ENCODE measurements at regions not wholly inside any gene's neighbourhood (a gene's known extent, or its start where the extent isn't known, plus 50 kb on each side); places are given as distances from the start of the nearest gene placed in this dataset.

DNA sequence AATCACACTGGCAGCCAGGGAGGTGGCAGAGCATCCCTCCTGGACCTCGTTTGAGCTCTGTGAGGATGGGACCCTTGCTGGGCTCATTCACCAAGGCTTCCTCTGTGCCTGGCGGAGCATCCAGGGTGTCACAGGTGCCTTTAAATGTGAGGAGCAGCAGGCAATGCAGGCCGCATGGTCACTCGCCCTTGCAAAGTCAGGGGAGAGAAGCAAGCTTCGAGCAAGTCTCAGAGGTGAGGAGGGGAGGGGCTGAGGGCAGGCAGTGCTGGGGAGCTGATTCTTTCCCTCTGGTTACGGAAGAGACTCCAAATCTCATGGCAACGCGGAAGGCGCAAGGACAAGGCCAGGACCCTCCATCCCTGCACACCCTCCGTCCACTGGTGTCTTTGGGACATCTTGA lies 182.7 kb upstream of the PMEPA1 start:
- TF ChIP-seq, protein P1, sequence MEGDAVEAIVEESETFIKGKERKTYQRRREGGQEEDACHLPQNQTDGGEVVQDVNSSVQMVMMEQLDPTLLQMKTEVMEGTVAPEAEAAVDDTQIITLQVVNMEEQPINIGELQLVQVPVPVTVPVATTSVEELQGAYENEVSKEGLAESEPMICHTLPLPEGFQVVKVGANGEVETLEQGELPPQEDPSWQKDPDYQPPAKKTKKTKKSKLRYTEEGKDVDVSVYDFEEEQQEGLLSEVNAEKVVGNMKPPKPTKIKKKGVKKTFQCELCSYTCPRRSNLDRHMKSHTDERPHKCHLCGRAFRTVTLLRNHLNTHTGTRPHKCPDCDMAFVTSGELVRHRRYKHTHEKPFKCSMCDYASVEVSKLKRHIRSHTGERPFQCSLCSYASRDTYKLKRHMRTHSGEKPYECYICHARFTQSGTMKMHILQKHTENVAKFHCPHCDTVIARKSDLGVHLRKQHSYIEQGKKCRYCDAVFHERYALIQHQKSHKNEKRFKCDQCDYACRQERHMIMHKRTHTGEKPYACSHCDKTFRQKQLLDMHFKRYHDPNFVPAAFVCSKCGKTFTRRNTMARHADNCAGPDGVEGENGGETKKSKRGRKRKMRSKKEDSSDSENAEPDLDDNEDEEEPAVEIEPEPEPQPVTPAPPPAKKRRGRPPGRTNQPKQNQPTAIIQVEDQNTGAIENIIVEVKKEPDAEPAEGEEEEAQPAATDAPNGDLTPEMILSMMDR (conservative IDR thresholded peaks at IDR 0.05; ENCODE audit: low read depth, low read length): no peak
- no peak for TF ChIP-seq EZH2 (IDR thresholded peaks at IDR 0.05; ENCODE audit: borderline replicate concordance, low read depth, low read length, poor library complexity, severe bottlenecking)
